ENCODE measurements at regions not wholly inside any gene's neighbourhood (a gene's known extent, or its start where the extent isn't known, plus 50 kb on each side); places are given as distances from the start of the nearest gene placed in this dataset.

DNA sequence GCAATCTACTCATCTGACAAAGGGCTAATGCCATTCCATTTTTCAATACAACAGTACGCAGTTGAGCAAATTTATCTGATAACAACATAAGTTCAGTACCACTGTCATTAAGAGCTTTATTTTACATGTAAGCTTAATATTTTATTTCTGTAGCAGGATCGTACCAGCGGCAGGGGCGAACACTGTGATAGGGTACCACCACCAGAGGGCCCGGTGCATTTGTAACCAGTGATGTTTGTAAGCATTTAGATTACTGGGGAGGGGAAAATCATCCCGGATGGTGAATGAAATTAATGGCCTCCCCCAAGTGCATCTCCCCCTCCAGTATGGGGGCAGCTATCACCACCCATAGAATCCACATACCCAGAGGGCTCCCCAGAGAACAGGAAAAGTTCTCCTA, 179.0 kb downstream of the ADGRA3 start:
- DNase-seq (ENCODE audit: low spot score): no peak
- Mint-ChIP-seq H3K9me3 (ENCODE audit: low read depth) (peaks cover 10% of the 10 kb centered on the region), H3K4me3 (ENCODE audit: unreplicated experiment) (no peak overlapping the region), H3K36me3 (ENCODE audit: low read depth) (peaks cover 2% of the 10 kb centered on the region), H3K4me1 (ENCODE audit: low read depth) (no peaks in the 10 kb centered on the region), H3K27ac (ENCODE audit: unreplicated experiment) (no peak overlapping the region), H3K27me3 (ENCODE audit: low read depth) (no peaks in the 10 kb centered on the region)
- TF ChIP-seq, protein P1, sequence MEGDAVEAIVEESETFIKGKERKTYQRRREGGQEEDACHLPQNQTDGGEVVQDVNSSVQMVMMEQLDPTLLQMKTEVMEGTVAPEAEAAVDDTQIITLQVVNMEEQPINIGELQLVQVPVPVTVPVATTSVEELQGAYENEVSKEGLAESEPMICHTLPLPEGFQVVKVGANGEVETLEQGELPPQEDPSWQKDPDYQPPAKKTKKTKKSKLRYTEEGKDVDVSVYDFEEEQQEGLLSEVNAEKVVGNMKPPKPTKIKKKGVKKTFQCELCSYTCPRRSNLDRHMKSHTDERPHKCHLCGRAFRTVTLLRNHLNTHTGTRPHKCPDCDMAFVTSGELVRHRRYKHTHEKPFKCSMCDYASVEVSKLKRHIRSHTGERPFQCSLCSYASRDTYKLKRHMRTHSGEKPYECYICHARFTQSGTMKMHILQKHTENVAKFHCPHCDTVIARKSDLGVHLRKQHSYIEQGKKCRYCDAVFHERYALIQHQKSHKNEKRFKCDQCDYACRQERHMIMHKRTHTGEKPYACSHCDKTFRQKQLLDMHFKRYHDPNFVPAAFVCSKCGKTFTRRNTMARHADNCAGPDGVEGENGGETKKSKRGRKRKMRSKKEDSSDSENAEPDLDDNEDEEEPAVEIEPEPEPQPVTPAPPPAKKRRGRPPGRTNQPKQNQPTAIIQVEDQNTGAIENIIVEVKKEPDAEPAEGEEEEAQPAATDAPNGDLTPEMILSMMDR (IDR thresholded peaks at IDR 0.05): no peak

DNA sequence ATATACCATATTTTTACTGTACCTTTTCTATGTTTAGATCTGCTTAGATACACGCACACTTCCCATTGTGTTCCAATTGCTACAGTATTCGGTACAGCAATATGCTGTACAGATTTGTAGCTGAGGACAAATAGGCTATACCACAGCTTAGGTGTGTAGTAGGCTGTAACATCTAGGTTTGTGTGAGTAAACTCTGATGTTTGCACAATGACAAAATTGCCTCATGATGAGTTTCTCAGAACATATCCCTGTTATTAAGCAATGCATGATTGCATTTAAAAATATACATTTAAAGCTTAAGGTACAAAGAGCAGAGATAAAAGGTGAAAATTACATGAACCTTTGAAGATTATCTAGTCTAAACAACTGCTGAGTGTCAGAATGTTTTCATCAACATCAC, 181.7 kb downstream of the ADGRA3 start:
- no peak for DNase-seq (ENCODE audit: low spot score)
- Mint-ChIP-seq H3K27me3 (ENCODE audit: low read depth) (no peaks in the 10 kb centered on the region), H3K4me3 (ENCODE audit: unreplicated experiment) (no peak overlapping the region), H3K9me3 (ENCODE audit: low read depth) (no peaks in the 10 kb centered on the region), H3K27ac (ENCODE audit: unreplicated experiment) (no peak overlapping the region), H3K4me1 (ENCODE audit: low read depth) (no peaks in the 10 kb centered on the region), H3K36me3 (ENCODE audit: low read depth) (peaks cover 4% of the 10 kb centered on the region)
- TF ChIP-seq, protein P1 (IDR thresholded peaks at IDR 0.05): no peak

GRCh38 chr4:22324422-22324821, 191.4 kb downstream of the ADGRA3 start:
- Mint-ChIP-seq H3K9me3 (ENCODE audit: low read depth) (no peaks in the 10 kb centered on the region), H3K4me1 (ENCODE audit: low read depth) (no peaks in the 10 kb centered on the region), H3K27ac (ENCODE audit: unreplicated experiment) (no peak overlapping the region), H3K36me3 (ENCODE audit: low read depth) (peaks cover 3% of the 10 kb centered on the region), H3K4me3 (ENCODE audit: unreplicated experiment) (no peak overlapping the region), H3K27me3 (ENCODE audit: low read depth) (no peaks in the 10 kb centered on the region)
- TF ChIP-seq, protein P1 (IDR thresholded peaks at IDR 0.05): no peak
- DNase-seq (ENCODE audit: low spot score): no peak

DNA sequence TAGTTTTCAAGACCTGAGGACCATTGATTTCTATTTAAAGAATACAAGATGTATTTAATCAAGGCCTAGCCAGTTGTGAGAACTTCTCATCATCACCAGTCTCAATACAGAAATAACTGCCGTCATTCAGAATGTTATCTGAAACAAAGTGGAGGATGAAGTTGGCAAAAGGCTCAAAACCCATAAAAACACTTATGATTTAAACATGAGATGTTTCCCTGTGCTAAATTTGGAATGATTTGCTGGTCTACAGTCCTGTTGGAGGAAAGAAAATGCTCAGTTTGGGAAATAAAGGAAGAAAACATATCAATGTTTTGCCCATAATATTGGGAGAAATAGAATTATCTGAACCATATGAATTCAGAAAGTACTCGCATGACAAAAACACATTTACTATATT, 192.2 kb downstream of the ADGRA3 start:
- TF ChIP-seq, protein P1 (IDR thresholded peaks at IDR 0.05): no peak
- Mint-ChIP-seq H3K4me1 (ENCODE audit: low read depth) (no peaks in the 10 kb centered on the region), H3K4me3 (ENCODE audit: unreplicated experiment) (no peak overlapping the region), H3K27me3 (ENCODE audit: low read depth) (no peaks in the 10 kb centered on the region), H3K27ac (ENCODE audit: unreplicated experiment) (no peak overlapping the region), H3K9me3 (ENCODE audit: low read depth) (no peaks in the 10 kb centered on the region), H3K36me3 (ENCODE audit: low read depth) (no peaks in the 10 kb centered on the region)
- DNase-seq (ENCODE audit: low spot score): no peak

DNA sequence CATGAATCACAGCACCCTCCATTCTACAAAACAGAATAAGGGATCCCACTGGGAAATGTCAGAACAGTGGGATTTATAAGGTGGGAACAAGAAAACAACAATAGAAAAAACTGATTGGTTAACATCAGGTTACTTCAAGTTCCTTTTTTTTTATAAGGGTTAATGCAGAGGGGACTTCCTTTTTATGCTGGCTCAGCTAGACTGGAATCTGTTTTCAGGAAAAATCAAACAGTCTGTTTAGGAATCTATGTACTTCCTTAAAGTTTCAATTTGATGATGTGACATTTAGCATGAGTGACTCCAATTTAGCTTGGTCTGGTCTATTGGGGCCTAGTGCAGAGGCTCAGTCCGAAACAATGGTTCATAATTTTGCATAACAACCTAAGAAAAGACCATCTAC, 192.9 kb downstream of the ADGRA3 start:
- TF ChIP-seq, protein P1 (IDR thresholded peaks at IDR 0.05): no peak
- Mint-ChIP-seq H3K27me3 (ENCODE audit: low read depth) (no peaks in the 10 kb centered on the region), H3K4me1 (ENCODE audit: low read depth) (no peaks in the 10 kb centered on the region), H3K9me3 (ENCODE audit: low read depth) (no peaks in the 10 kb centered on the region), H3K27ac (ENCODE audit: unreplicated experiment) (no peak overlapping the region), H3K4me3 (ENCODE audit: unreplicated experiment) (no peak overlapping the region), H3K36me3 (ENCODE audit: low read depth) (no peaks in the 10 kb centered on the region)
- DNase-seq (ENCODE audit: low spot score): no peak
